ENCODE measurements at regions not wholly inside any gene's neighbourhood (a gene's known extent, or its start where the extent isn't known, plus 50 kb on each side); places are given as distances from the start of the nearest gene placed in this dataset.
"Not testable (repeated sequence)": the region's sequence is repeated elsewhere in the genome, so short reads cannot be mapped to it uniquely, and the experiment has no call there.

DNA sequence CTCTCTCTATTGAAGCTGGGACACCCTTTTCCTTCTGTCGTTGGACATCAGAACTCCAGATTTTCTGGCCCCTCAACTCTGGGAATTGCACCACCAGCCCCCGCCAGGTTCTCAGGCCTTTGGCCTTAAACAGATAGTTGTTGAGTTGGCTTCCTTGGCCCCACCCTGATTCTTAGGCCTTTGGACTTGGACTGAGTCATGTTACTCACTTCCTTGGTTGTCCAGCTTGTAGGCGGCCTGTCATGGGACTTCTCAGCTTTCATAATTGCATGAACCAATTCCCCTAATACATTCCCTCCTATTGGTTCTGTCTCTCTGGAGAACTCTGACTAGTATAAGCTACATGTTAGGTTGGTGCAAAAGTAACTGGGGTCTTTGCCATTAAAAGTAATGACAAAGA, 195.7 kb downstream of the GPAT3 start:
- no peak for TF ChIP-seq CTCF (conservative IDR thresholded peaks at IDR 0.05; ENCODE audit: low read length)
- DNase-seq (ENCODE audit: low read depth): no peak
- no peak overlapping the region for H3K4me3 ChIP-seq (ENCODE audit: low read length)

GRCh38 chr4:83730958-83731357, 195.1 kb downstream of the GPAT3 start:
- H3K4me3 ChIP-seq (ENCODE audit: low read length); DNase-seq (ENCODE audit: low read depth): not testable (repeated sequence)

GRCh38 chr4:83728191-83728590, 192.3 kb downstream of the GPAT3 start:
- H3K4me3 ChIP-seq (ENCODE audit: low read length): no peak overlapping the region
- no peak for TF ChIP-seq CTCF (conservative IDR thresholded peaks at IDR 0.05; ENCODE audit: low read length)
- no peak for DNase-seq (ENCODE audit: low read depth)

DNA sequence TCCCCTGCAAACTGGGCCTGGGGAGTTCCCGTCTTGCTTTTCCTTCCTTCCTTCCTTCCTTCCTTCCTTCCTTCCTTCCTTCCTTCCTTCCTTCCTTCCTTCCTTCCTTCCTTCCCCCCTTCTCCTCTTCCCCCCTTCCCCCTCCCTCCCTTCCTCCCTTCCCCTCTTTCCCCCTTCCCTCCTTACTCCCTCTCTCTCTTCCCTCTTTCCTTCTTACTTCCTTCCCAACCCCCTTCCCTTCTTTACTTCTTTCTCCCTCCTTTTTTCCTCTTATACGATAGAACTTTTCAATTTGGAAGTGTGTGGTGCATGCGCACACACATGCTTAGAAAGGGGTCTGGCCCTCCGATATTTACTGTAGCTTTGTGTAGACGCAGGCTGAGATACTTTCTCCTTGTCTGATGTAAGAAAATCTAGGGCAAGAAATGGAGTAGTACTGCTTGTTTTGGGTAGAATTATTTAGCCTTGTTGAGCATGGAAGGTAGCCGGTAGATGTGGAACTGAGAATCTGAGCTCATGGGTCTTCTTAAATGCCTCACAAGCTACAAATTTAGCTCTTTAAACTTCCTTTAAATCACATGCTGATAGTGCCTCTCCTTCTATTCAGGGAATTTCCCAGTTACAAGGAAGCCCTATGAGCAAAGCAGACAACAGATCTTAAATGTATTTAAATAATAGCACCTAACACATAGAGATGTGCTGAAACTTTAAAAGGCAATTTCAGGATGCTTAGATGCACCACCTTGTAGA, 189.6 kb downstream of the GPAT3 start:
- H3K4me3 ChIP-seq (ENCODE audit: low read length): no peak overlapping the region

GRCh38 chr4:83724485-83725335, 188.8 kb downstream of the GPAT3 start:
- H3K4me3 ChIP-seq (ENCODE audit: low read length): no peak overlapping the region
- DNase-seq (ENCODE audit: low read depth): no peak

More for the DNA sequence above, 189.6 kb downstream of the GPAT3 start:
- TF ChIP-seq CTCF (conservative IDR thresholded peaks at IDR 0.05; ENCODE audit: low read length): no peak
- no peak for DNase-seq (ENCODE audit: low read depth)

DNA sequence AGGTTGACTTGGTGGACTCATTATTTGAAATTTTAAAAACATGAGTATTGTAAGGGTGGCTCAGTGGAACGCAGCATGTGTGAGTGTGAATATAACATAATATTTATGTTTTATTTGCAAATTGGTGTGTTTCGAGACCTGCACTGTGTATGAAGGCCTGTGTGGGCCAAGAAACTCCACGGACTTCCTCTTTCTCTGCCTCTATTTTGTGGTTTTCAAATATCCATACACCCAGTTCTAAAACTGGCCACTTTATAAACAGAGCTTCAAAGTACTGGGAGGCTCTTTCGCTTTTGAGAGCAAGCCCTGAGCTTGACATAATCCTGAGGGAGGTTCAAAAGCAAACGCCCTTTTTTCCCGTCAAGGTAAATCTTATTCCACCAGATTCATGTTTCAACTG, 187.7 kb downstream of the GPAT3 start:
- H3K4me3 ChIP-seq (ENCODE audit: low read length): no peak overlapping the region
- no peak for DNase-seq (ENCODE audit: low read depth)

More at GRCh38 chr4:83724485-83725335, 188.8 kb downstream of the GPAT3 start:
- no peak for TF ChIP-seq CTCF (conservative IDR thresholded peaks at IDR 0.05; ENCODE audit: low read length)

More for the DNA sequence above, 187.7 kb downstream of the GPAT3 start:
- TF ChIP-seq CTCF (conservative IDR thresholded peaks at IDR 0.05; ENCODE audit: low read length): no peak
